HEK293 (cell line): ENCODE measurements at regions not wholly inside any gene's neighbourhood (a gene's known extent, or its start where the extent isn't known, plus 50 kb on each side); places are given as distances from the start of the nearest gene placed in this dataset.

Experiments
- CTCF ChIP-seq: fragments of 450-650 bp; formaldehyde crosslinking; IDR thresholded peaks from 2 replicates; pipeline ENCODE4 v1.5.1; 2016; ENCODE audit warnings: missing biosample characterization, missing genetic modification characterization
- PBX3 ChIP-seq: sonication (generic); formaldehyde crosslinking; IDR thresholded peaks from 2 replicates; pipeline ENCODE4 v1.8.1; 2022; ENCODE audit warnings: mild to moderate bottlenecking, moderate library complexity, missing genetic modification reagents
- REST ChIP-seq: fragments of 450-650 bp; formaldehyde crosslinking; IDR thresholded peaks from 2 replicates; pipeline ENCODE4 v1.5.1; 2016; ENCODE audit warnings: missing biosample characterization, missing genetic modification characterization
- YY1 ChIP-seq: fragments of 450-650 bp; formaldehyde crosslinking; IDR thresholded peaks from 2 replicates; pipeline ENCODE4 v1.5.1; 2018; ENCODE audit warnings: missing biosample characterization, missing genetic modification characterization
- ZBTB7A ChIP-seq: fragments of 450-650 bp; formaldehyde crosslinking; IDR thresholded peaks from 2 replicates; pipeline ENCODE4 v1.5.1; 2016; ENCODE audit warnings: low read depth, missing biosample characterization, missing genetic modification characterization
- ZFHX2 ChIP-seq: fragments of 450-650 bp; formaldehyde crosslinking; conservative IDR thresholded peaks from 2 replicates; pipeline ENCODE4 v1.5.1; 2016; ENCODE audit warnings: missing biosample characterization, missing genetic modification characterization
- ZSCAN23 ChIP-seq: fragments of 450-650 bp; formaldehyde crosslinking; IDR thresholded peaks from 2 replicates; pipeline ENCODE4 v1.5.1; 2016; ENCODE audit warnings: missing biosample characterization, missing genetic modification characterization

- no peak for TF ChIP-seq CTCF
- no peak for TF ChIP-seq PBX3
- no peak for TF ChIP-seq YY1 (tag by site-specific recombination)
- TF ChIP-seq ZFHX2 (tag by site-specific recombination): no peak
- no peak for TF ChIP-seq ZBTB7A (tag by site-specific recombination)
- no peak for TF ChIP-seq REST
- TF ChIP-seq ZSCAN23: no peak
These were observed 50.1 kb upstream of the KLF12 start for GRCh38 chr13:74184283-74184682.
